ENCODE measurements at regions not wholly inside any gene's neighbourhood (a gene's known extent, or its start where the extent isn't known, plus 50 kb on each side); places are given as distances from the start of the nearest gene placed in this dataset.

DNA sequence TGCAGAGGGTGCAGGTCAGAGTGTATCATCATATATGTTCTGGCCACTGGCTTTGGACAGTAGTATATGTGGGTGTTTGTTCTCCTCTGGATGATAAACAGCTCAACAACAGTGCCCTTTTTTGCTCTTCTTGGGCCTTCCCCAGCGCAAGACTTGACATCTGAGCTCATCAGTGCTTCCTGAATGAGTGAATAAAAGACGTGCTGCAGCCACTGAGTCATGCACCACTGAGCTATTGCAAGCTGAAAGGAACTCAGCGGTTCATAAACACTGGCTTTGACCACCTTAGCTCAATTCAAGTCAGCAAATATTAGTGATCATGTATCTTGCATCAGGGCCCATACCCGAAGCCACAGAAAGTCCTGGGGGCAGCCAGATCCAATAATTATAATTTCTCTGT, 105.3 kb upstream of the KCNG1 start:
- TF ChIP-seq, protein P1, sequence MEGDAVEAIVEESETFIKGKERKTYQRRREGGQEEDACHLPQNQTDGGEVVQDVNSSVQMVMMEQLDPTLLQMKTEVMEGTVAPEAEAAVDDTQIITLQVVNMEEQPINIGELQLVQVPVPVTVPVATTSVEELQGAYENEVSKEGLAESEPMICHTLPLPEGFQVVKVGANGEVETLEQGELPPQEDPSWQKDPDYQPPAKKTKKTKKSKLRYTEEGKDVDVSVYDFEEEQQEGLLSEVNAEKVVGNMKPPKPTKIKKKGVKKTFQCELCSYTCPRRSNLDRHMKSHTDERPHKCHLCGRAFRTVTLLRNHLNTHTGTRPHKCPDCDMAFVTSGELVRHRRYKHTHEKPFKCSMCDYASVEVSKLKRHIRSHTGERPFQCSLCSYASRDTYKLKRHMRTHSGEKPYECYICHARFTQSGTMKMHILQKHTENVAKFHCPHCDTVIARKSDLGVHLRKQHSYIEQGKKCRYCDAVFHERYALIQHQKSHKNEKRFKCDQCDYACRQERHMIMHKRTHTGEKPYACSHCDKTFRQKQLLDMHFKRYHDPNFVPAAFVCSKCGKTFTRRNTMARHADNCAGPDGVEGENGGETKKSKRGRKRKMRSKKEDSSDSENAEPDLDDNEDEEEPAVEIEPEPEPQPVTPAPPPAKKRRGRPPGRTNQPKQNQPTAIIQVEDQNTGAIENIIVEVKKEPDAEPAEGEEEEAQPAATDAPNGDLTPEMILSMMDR (IDR thresholded peaks at IDR 0.05; ENCODE audit: low read length): no peak
- no peak for TF ChIP-seq EZH2 (optimal IDR thresholded peaks at IDR 0.05; ENCODE audit: low read depth, low read length)
- no peak for TF ChIP-seq EZH2phosphoT487 (IDR thresholded peaks at IDR 0.05; ENCODE audit: low read length)
